GM12873 (cell line): ENCODE measurements at regions not wholly inside any gene's neighbourhood (a gene's known extent, or its start where the extent isn't known, plus 50 kb on each side); places are given as distances from the start of the nearest gene placed in this dataset.

ENCODE experiments used
- TF ChIP-seq, protein P1 (sequence below): IDR thresholded peaks from 2 replicates; pipeline ENCODE4 v1.5.1; 2012; ENCODE audit warnings: low read depth, mild to moderate bottlenecking, moderate library complexity, low read length, control low read depth; ENCODE audit not compliant: insufficient read depth; ENCODE audit errors: missing control alignments

DNA sequence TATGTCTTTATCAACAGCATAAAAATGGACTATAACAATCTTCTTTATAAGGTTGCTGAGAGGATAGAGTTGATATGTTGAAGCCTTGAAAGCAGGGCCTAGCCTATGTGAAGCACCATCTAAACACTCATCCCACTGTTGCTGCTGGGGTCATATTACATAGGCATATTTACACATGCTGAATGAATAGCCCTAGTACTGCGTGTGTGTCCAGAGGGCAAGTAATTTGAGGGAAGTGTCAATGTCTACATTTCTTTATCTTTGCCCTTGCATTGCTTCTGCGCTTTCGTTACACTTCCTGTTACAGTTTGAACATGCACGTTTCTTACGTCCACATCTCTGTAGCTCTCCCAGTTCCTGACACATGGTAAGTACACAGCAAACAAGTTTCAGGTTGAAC, 280.3 kb upstream of the ATP5MC3 start:
- TF ChIP-seq, protein P1, sequence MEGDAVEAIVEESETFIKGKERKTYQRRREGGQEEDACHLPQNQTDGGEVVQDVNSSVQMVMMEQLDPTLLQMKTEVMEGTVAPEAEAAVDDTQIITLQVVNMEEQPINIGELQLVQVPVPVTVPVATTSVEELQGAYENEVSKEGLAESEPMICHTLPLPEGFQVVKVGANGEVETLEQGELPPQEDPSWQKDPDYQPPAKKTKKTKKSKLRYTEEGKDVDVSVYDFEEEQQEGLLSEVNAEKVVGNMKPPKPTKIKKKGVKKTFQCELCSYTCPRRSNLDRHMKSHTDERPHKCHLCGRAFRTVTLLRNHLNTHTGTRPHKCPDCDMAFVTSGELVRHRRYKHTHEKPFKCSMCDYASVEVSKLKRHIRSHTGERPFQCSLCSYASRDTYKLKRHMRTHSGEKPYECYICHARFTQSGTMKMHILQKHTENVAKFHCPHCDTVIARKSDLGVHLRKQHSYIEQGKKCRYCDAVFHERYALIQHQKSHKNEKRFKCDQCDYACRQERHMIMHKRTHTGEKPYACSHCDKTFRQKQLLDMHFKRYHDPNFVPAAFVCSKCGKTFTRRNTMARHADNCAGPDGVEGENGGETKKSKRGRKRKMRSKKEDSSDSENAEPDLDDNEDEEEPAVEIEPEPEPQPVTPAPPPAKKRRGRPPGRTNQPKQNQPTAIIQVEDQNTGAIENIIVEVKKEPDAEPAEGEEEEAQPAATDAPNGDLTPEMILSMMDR: no peak

DNA sequence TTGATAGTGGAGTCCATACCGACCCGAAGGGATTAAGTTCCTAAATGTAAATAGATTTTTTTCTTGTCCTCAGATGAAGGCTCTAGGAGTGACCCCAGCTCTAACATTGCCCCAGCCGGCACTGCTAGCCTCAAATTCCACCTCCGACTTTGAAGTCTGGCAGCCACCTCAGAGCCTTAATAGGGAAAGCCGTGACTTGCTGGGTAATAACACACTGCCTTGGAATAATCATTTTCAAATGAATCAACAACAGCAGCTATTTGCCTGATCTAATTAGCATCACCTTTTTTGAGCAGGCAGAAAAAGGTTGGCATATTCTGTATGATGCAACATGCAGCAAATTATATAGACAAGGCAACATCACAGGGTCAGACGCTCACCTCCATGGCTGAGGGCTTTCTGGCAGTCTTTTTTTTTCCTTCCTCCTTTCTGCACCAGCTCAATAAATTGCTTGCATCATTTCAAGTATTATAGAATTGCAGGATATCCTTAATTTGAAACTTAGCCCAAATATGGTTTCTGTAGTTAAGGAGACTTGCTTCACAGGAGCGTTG, 276.5 kb upstream of the ATP5MC3 start:
- TF ChIP-seq, protein P1: no peak

DNA sequence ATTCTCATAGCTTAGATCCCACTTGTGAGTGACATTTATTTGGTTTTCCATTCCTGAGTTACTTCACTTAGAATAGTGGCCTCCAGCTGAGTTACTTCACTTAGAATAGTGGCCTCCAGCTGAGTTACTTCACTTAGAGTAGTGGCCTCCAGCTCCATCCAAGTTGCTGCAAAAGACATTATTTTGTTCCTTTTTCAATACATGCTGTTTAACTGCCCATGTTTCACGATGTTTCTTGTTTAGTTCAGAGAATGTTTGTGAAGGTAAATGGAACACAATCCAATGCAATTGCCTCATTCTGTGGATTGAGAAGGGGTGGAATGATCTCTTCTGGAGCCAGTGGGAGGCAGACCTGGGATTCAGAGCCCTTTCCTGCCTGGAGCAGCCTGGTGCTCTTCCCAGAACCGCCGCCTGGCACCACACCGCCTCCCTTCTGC, 273.5 kb upstream of the ATP5MC3 start:
- TF ChIP-seq, protein P1: no peak

DNA sequence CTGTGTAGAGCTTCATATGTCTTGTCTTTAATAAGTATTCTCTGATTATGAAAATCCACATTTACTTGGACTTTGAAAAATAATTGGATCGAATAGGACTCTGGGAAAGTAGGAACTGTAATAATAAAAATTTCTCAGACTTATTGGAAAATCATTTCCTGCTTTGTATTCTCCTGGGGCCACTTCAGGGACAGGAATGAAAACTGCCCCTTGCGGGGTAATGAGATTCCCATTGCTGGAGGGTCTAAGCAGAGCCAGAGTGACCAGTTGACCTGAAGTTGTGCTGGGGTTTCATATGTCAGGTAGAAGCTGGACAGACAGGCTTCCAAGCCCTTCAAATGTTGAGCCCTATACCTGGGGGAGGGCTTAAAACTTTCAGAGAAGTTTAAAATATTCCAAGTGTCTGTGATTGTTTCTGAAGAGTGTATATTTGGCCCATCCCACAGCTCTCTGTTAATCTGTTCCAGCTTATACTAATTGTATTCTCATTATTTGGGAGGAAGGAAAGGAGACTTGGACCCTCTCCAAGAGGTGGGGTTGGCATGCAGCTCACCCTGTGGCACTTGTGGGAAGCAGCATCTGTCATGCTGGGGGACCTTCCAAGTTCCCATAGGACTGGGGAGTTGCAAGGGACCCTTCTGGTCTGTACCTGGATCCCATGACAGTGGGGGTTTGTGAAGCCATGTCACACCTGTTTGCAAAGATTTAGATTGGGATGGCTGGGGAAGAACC, 268.7 kb upstream of the ATP5MC3 start:
- TF ChIP-seq, protein P1: no peak

DNA sequence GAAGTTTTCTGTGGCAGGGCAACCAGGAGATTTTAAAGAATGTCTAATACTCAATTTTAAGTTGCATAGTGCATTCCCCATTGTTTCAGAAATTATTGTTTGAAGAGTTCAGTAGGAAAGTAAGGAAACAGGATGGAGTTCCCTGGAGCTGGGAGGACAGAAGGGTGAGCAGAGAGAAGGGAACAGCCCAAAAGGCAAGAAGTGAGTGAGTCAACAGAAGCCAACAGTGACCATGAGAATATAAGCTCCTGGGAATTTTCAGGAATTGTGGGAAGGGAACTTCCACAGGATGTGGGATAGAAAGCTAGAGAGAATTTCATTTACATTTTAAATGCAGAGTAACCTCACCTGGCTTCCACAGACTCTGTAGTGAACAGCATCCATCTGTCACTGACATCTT, 268.1 kb upstream of the ATP5MC3 start:
- TF ChIP-seq, protein P1: no peak

DNA sequence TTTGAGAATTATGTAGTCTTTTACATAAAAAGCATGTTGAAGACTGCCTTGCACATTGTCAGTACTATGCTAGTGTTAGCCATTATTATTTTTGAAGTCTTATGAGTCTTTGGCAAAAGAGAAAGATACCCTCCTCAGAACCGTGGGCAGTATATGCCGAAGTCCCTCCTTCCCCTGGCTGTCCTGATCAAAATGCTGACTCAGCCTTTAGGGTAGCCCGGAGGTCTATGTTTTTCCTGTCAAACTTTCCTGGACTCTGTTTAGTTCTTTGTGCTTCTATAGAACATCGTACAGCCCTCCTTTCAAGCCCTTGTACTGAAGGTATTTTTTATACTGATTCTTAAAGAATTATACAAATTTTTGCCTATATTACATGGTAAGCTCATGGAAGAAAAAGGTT, 264.7 kb upstream of the ATP5MC3 start:
- TF ChIP-seq, protein P1: no peak

DNA sequence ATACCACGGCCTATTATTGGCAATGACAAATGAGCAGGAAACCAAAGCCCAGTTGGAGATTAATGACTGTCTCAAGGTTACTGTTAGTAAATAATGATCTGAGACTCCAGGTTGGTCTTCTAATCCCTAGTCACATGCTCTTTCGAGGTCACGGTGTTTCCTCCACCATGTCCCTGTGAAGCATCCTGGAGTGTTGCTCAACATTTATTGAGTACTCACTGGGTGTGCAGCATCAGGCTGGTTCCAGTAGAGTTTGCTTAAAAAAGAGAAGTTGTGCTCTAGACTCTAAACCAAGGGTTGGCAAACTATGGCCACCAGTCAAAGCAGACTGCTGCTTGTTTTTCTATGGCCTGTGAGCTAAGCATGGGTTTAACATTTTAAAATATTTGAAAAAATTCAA, 263.8 kb upstream of the ATP5MC3 start:
- TF ChIP-seq, protein P1: no peak
